PC-9 (cell line): ENCODE measurements at regions not wholly inside any gene's neighbourhood (a gene's known extent, or its start where the extent isn't known, plus 50 kb on each side); places are given as distances from the start of the nearest gene placed in this dataset.

Source experiments
- CTCF ChIP-seq: fragments of 200-600 bp; sonication (generic); conservative IDR thresholded peaks from 2 replicates; pipeline ENCODE4 v1.6.1; 2017; ENCODE audit warnings: mixed run types, antibody characterized with exemption, mild to moderate bottlenecking, moderate library complexity
- EZH2 ChIP-seq: fragments of 200-600 bp; sonication (generic); IDR thresholded peaks from 2 replicates; pipeline ENCODE4 v1.8.0; 2017; ENCODE audit warnings: antibody characterized with exemption, low read depth

GRCh38 chr20:56724241-56724757, 95.2 kb downstream of the TFAP2C start:
- no peak for TF ChIP-seq CTCF
- no peak for TF ChIP-seq EZH2
